ENCODE measurements at regions not wholly inside any gene's neighbourhood (a gene's known extent, or its start where the extent isn't known, plus 50 kb on each side); places are given as distances from the start of the nearest gene placed in this dataset.

DNA sequence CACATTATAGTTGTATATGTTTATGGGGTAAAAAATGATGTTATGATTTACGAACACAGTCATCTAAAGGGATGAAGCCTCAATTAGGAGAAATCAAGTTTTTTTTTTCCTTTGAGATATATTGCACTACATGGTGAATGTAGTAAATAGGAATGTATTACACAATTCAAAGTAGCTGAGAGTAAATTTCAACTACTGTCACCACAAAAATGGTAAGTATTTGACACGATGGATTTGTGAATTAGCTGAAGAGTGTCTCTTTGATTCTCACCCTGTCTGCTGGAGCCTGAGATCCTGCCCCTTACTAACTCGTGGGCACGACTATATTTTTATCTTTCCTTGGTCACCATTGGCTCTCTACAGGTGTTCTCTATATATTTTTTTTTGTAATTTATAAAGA, 540.4 kb upstream of the DSEL start:
- Histone ChIP-seq H3K4me2 (ENCODE audit: extremely low read depth, insufficient read depth, low read length) (no peak overlapping the region), H2AFZ (ENCODE audit: low read length) (no peak overlapping the region), H3K4me1 (ENCODE audit: control insufficient read depth, extremely low read depth, insufficient read depth, low read length) (no peaks in the 10 kb centered on the region), H3K27me3 (ENCODE audit: control insufficient read depth, insufficient read depth, low read length) (no peaks in the 10 kb centered on the region), H3K79me2 (ENCODE audit: control insufficient read depth, insufficient read depth, low read length) (no peaks in the 10 kb centered on the region), H3K9me3 (ENCODE audit: control insufficient read depth, insufficient read depth, low read depth, low read length) (no peaks in the 10 kb centered on the region), H3K27ac (ENCODE audit: insufficient read depth, low read length) (no peak overlapping the region), H3K36me3 (ENCODE audit: control insufficient read depth, insufficient read depth, low read length) (no peaks in the 10 kb centered on the region), H3K4me3 (replicated peaks in 1 of 4; ENCODE audit: control extremely low read depth in 1 of 4, insufficient read depth in 1 of 4, low read depth in 3 of 4, low read length in 4 of 4) (no peak overlapping the region), H4K20me1 (ENCODE audit: control insufficient read depth, extremely low read depth, insufficient read depth, low read length) (no peaks in the 10 kb centered on the region), H3K9ac (ENCODE audit: insufficient read depth, low read length) (no peak overlapping the region)
- TF ChIP-seq EZH2 (IDR thresholded peaks at IDR 0.05; ENCODE audit: low read length, missing control alignments), result no peak
- TF ChIP-seq, protein P1, sequence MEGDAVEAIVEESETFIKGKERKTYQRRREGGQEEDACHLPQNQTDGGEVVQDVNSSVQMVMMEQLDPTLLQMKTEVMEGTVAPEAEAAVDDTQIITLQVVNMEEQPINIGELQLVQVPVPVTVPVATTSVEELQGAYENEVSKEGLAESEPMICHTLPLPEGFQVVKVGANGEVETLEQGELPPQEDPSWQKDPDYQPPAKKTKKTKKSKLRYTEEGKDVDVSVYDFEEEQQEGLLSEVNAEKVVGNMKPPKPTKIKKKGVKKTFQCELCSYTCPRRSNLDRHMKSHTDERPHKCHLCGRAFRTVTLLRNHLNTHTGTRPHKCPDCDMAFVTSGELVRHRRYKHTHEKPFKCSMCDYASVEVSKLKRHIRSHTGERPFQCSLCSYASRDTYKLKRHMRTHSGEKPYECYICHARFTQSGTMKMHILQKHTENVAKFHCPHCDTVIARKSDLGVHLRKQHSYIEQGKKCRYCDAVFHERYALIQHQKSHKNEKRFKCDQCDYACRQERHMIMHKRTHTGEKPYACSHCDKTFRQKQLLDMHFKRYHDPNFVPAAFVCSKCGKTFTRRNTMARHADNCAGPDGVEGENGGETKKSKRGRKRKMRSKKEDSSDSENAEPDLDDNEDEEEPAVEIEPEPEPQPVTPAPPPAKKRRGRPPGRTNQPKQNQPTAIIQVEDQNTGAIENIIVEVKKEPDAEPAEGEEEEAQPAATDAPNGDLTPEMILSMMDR (conservative IDR thresholded peaks at IDR 0.05 in 1 of 2, IDR thresholded peaks at IDR 0.05 in 1 of 2; ENCODE audit: low read depth in 1 of 2, low read length in 2 of 2), result no peak
- peak in 1 of 2 donors; percentile 58 for DNase-seq (ENCODE audit: low read depth in 2 of 2)

DNA sequence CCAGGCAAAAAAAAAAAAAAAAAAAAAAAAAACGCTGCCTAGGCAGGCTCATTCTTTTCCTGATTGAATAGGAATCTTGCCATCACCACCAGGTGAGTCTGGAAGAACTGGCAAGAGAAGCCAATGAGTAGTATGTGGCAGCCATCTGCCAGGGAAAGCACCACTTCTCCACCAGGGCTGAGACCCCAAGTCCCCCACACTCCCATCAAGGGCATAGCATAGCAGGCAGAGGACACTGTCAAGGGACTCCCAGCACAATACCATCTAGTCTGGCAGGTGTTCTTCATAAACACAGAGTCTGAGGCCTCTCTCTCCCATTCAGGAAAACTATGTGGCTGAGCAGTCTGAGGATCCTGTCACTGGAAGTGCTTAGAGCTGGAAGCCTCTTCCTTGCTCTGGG, 538.1 kb upstream of the DSEL start:
- Histone ChIP-seq H2AFZ (ENCODE audit: low read length) (no peak overlapping the region), H3K4me1 (ENCODE audit: control insufficient read depth, extremely low read depth, insufficient read depth, low read length) (no peaks in the 10 kb centered on the region), H3K79me2 (ENCODE audit: control insufficient read depth, insufficient read depth, low read length) (no peaks in the 10 kb centered on the region), H3K4me3 (replicated peaks in 1 of 4; ENCODE audit: control extremely low read depth in 1 of 4, insufficient read depth in 1 of 4, low read depth in 3 of 4, low read length in 4 of 4) (no peak overlapping the region), H3K9ac (ENCODE audit: insufficient read depth, low read length) (no peak overlapping the region), H4K20me1 (ENCODE audit: control insufficient read depth, extremely low read depth, insufficient read depth, low read length) (no peaks in the 10 kb centered on the region), H3K4me2 (ENCODE audit: extremely low read depth, insufficient read depth, low read length) (no peak overlapping the region), H3K27me3 (ENCODE audit: control insufficient read depth, insufficient read depth, low read length) (no peaks in the 10 kb centered on the region), H3K27ac (ENCODE audit: insufficient read depth, low read length) (no peak overlapping the region), H3K9me3 (ENCODE audit: control insufficient read depth, insufficient read depth, low read depth, low read length) (no peaks in the 10 kb centered on the region), H3K36me3 (ENCODE audit: control insufficient read depth, insufficient read depth, low read length) (no peaks in the 10 kb centered on the region)
- no peak for DNase-seq (ENCODE audit: low read depth in 2 of 2)
- TF ChIP-seq, protein P1 (conservative IDR thresholded peaks at IDR 0.05 in 1 of 2, IDR thresholded peaks at IDR 0.05 in 1 of 2; ENCODE audit: low read depth in 1 of 2, low read length in 2 of 2), result no peak
- no peak for TF ChIP-seq EZH2 (IDR thresholded peaks at IDR 0.05; ENCODE audit: low read length, missing control alignments)

DNA sequence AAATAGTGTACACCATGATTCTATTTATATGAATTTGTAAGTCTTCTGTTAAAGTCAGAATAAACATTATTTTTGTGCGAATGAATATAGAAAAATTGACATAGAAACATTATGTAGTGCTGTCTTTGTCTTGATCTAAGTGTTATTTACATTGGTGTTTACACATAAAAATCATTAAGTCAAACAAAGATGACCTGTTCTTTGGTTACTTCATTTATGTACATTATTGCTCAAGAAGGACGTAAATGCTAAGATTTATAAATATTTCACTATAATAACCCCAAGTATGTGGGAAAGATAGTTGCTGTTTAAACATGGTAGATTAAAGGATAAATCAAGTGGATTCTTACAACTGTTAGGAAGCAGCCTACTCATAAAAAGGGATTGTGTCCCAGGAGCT, 536.8 kb upstream of the DSEL start:
- TF ChIP-seq, protein P1 (conservative IDR thresholded peaks at IDR 0.05 in 1 of 2, IDR thresholded peaks at IDR 0.05 in 1 of 2; ENCODE audit: low read depth in 1 of 2, low read length in 2 of 2), result no peak
- no peak for TF ChIP-seq EZH2 (IDR thresholded peaks at IDR 0.05; ENCODE audit: low read length, missing control alignments)
- Histone ChIP-seq H3K79me2 (ENCODE audit: control insufficient read depth, insufficient read depth, low read length) (no peaks in the 10 kb centered on the region), H3K27ac (ENCODE audit: insufficient read depth, low read length) (no peak overlapping the region), H3K9ac (ENCODE audit: insufficient read depth, low read length) (no peak overlapping the region), H3K4me3 (replicated peaks in 1 of 4; ENCODE audit: control extremely low read depth in 1 of 4, insufficient read depth in 1 of 4, low read depth in 3 of 4, low read length in 4 of 4) (no peak overlapping the region), H3K27me3 (ENCODE audit: control insufficient read depth, insufficient read depth, low read length) (no peaks in the 10 kb centered on the region), H2AFZ (ENCODE audit: low read length) (no peak overlapping the region), H3K36me3 (ENCODE audit: control insufficient read depth, insufficient read depth, low read length) (no peaks in the 10 kb centered on the region), H3K9me3 (ENCODE audit: control insufficient read depth, insufficient read depth, low read depth, low read length) (no peaks in the 10 kb centered on the region), H3K4me2 (ENCODE audit: extremely low read depth, insufficient read depth, low read length) (no peak overlapping the region), H4K20me1 (ENCODE audit: control insufficient read depth, extremely low read depth, insufficient read depth, low read length) (no peaks in the 10 kb centered on the region), H3K4me1 (ENCODE audit: control insufficient read depth, extremely low read depth, insufficient read depth, low read length) (no peaks in the 10 kb centered on the region)
- DNase-seq (ENCODE audit: low read depth in 2 of 2), result peak in 1 of 2 donors; percentile 6
